Mucosa of descending colon (tissue), 3 donors: ENCODE measurements at regions not wholly inside any gene's neighbourhood (a gene's known extent, or its start where the extent isn't known, plus 50 kb on each side); places are given as distances from the start of the nearest gene placed in this dataset.

Experiments
- ATAC-seq: fragments of 200-7000 bp; cut with Tn5 transposase; one replicate; pipeline ENCODE4 v1.9.1; 2020; ENCODE audit warnings: mild to moderate bottlenecking, moderate library complexity
- DNase-seq, 3 donors: peaks; one replicate each; pipeline ENCODE4 v3.0.0-alpha.2; 2020
- H3K36me3 ChIP-seq: fragments of 200-600 bp; one replicate; pipeline ENCODE4 v1.8.0; 2021; ENCODE audit warnings: low read depth, mild to moderate bottlenecking
- H3K4me1 ChIP-seq: fragments of 200-600 bp; one replicate; pipeline ENCODE4 v1.8.0; 2021; ENCODE audit warnings: low read depth, mild to moderate bottlenecking
- H3K4me3 ChIP-seq: fragments of 200-600 bp; one replicate; pipeline ENCODE4 v1.8.0; 2021; ENCODE audit warnings: mild to moderate bottlenecking
- H3K9me3 ChIP-seq: fragments of 200-600 bp; one replicate; pipeline ENCODE4 v1.8.0; 2021; ENCODE audit warnings: mild to moderate bottlenecking
- intact Hi-C, 2 donors: fragments of 100-400 bp; cut with DNase I in 1 of 2; cut with micrococcal nuclease in 1 of 2; formaldehyde crosslinking; loops; one replicate each; pipeline versions ENCODE4 v1.11.0 to v1.11.1; 2022; cut with DNase I, micrococcal nuclease
- TF ChIP-seq, protein P1 (sequence below): fragments of 200-600 bp; IDR thresholded peaks from one replicate; pipeline ENCODE4 v1.8.0; 2022; ENCODE audit warnings: antibody characterized with exemption, mild to moderate bottlenecking
- donor health status: DM: no; HTN: no; CAD: no; lungs with moderate emphysema.
- donor health status: DM: no; HTN: no; CAD: no.
- donor health status: DM: no; HTN: yes; CAD: no.

GRCh38 chr21:38909929-38910328 is 104.2 kb downstream of the ETS2 start:
- Histone ChIP-seq H3K4me3 (no peak overlapping the region), H3K9me3 (no peaks in the 10 kb centered on the region), H3K4me1 (peaks cover 58% of the 10 kb centered on the region), H3K36me3 (no peaks in the 10 kb centered on the region)
- intact Hi-C loops: loop anchor here in 1 of 2 donors (10.0 kb wide), 1 partner anchor 75 kb away; no protein-coding TSS in a partner anchor
- TF ChIP-seq, protein P1, sequence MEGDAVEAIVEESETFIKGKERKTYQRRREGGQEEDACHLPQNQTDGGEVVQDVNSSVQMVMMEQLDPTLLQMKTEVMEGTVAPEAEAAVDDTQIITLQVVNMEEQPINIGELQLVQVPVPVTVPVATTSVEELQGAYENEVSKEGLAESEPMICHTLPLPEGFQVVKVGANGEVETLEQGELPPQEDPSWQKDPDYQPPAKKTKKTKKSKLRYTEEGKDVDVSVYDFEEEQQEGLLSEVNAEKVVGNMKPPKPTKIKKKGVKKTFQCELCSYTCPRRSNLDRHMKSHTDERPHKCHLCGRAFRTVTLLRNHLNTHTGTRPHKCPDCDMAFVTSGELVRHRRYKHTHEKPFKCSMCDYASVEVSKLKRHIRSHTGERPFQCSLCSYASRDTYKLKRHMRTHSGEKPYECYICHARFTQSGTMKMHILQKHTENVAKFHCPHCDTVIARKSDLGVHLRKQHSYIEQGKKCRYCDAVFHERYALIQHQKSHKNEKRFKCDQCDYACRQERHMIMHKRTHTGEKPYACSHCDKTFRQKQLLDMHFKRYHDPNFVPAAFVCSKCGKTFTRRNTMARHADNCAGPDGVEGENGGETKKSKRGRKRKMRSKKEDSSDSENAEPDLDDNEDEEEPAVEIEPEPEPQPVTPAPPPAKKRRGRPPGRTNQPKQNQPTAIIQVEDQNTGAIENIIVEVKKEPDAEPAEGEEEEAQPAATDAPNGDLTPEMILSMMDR: no peak
- no peak for DNase-seq
- ATAC-seq: no peak

GRCh38 chr21:38909109-38909508 is 103.4 kb downstream of the ETS2 start:
- intact Hi-C loops: no loop called here
- no peaks in the 10 kb centered on the region for H3K36me3 ChIP-seq
- TF ChIP-seq, protein P1: no peak
- DNase-seq (no peak), ATAC-seq (no peak)
- no peak overlapping the region for H3K4me3 ChIP-seq
- H3K9me3 ChIP-seq: no peaks in the 10 kb centered on the region
- peaks cover 50% of the 10 kb centered on the region for H3K4me1 ChIP-seq

DNA sequence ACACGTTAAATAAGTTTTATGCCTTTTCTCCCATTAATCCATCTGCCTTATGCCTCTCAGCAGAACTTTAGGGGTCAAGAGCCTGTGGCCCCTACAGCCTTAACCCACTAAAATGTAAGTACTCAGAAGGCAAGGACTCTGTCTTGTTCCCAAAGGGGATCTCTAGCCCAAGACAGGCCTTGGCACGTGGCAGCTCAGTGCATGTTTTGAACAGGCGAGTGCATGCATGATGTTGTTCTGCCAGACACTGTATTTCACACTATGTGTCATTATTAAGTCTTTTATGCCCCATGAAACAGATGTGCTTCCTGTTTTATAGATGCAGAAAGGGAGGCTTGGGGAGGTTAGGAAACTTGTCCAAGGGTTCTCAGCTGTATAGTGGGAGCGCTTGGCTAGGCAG is 102.8 kb downstream of the ETS2 start:
- H3K4me1 ChIP-seq: peaks cover 46% of the 10 kb centered on the region
- no peak overlapping the region for H3K4me3 ChIP-seq
- DNase-seq: no peak
- ATAC-seq: no peak
- no peaks in the 10 kb centered on the region for H3K36me3 ChIP-seq
- TF ChIP-seq, protein P1: no peak
- intact Hi-C loops: no loop called here
- no peaks in the 10 kb centered on the region for H3K9me3 ChIP-seq

DNA sequence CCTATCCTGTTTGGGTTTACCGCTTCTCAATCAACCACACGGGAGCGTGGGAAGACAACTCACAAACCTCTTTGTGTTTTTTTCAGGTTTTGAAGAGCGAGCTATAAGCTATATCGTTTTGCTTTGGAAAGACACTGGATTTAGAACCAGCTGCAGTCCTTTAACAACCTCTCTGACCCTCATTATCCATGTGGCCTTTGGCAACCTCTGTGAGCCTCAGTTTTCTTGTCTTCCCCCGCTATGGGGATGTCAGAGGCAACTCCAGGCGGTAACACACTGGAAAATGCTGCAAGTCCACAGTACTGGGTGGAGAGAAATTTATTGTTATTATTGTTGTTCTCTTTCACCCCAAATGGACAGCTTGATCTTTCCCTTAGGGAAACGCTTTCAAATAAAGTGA is 100.0 kb downstream of the ETS2 start:
- Histone ChIP-seq H3K36me3 (no peaks in the 10 kb centered on the region), H3K4me1 (peaks cover 20% of the 10 kb centered on the region), H3K9me3 (no peaks in the 10 kb centered on the region), H3K4me3 (no peak overlapping the region)
- intact Hi-C loops: no loop called here
- no peak for DNase-seq
- TF ChIP-seq, protein P1: no peak
- no peak for ATAC-seq

GRCh38 chr21:38905328-38905727 is 99.6 kb downstream of the ETS2 start:
- ATAC-seq: no peak
- intact Hi-C loops: no loop called here
- TF ChIP-seq, protein P1: no peak
- Histone ChIP-seq H3K36me3 (no peaks in the 10 kb centered on the region), H3K4me1 (peaks cover 16% of the 10 kb centered on the region), H3K9me3 (no peaks in the 10 kb centered on the region), H3K4me3 (no peak overlapping the region)
- peak in 1 of 3 donors; percentile 5 for DNase-seq

DNA sequence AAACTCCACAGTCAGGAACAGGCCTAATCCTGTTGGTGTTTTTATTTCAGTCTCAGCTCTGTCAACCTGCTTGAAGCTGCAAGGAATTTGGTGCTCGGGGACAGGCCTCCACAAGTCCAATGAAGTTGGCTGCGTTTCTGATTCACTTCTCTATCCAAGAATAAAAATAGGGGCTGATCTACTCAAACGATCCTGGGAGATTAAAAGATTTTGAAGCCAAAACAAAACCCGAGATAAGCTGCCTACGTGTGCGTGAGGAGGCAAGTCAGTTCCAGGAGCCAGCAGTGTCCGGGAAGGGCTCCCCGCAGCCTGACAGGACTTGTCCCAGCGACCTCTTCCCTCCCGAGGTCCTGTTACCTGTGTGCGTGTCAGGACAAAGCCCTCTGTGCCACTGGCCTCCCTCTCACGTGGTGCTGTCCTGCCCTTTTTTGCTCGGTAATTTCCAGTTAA is 98.0 kb downstream of the ETS2 start:
- TF ChIP-seq, protein P1: no peak
- ATAC-seq: no peak
- intact Hi-C loops: no loop called here
- peak in 1 of 3 donors; percentile 9 for DNase-seq
- H3K4me3 ChIP-seq: no peak overlapping the region
- peaks cover 7% of the 10 kb centered on the region for H3K4me1 ChIP-seq
- H3K36me3 ChIP-seq: no peaks in the 10 kb centered on the region
- no peaks in the 10 kb centered on the region for H3K9me3 ChIP-seq
